Astrocyte of the hippocampus (primary cell): ENCODE measurements at regions not wholly inside any gene's neighbourhood (a gene's known extent, or its start where the extent isn't known, plus 50 kb on each side); places are given as distances from the start of the nearest gene placed in this dataset.
A peak's percentile ranks its signal among the peaks of the same experiment; 100 is the strongest.
"Not testable (repeated sequence)": the region's sequence is repeated elsewhere in the genome, so short reads cannot be mapped to it uniquely, and the experiment has no call there.

ENCODE experiments used
- DNase-seq: peaks from one replicate; pipeline ENCODE4 v3.0.0; 2011; ENCODE audit warnings: low read depth, low spot score

- DNase-seq: no peak
These were observed 490.0 kb downstream of the SUCLG1 start for GRCh38 chr2:83969085-83969484.

GRCh38 chr2:83967854-83968253, 491.2 kb downstream of the SUCLG1 start:
- DNase-seq: no peak

- not testable (repeated sequence) for DNase-seq
These were observed 492.1 kb downstream of the SUCLG1 start for GRCh38 chr2:83966946-83967345.

GRCh38 chr2:83961512-83961911, 497.6 kb downstream of the SUCLG1 start:
- no peak for DNase-seq

- no peak for DNase-seq
These were observed 498.7 kb downstream of the SUCLG1 start for GRCh38 chr2:83960371-83960770.

- peak; percentile 81 for DNase-seq
These were observed 499.8 kb downstream of the SUCLG1 start for GRCh38 chr2:83959266-83959665.

- DNase-seq: no peak
These were observed 502.1 kb downstream of the SUCLG1 start for GRCh38 chr2:83956991-83957390.

GRCh38 chr2:83953697-83954096, 505.4 kb downstream of the SUCLG1 start:
- DNase-seq: peak; percentile 47

- DNase-seq: no peak
These were observed 507.6 kb downstream of the SUCLG1 start for GRCh38 chr2:83951378-83951947.

- no peak for DNase-seq
These were observed 509.7 kb downstream of the SUCLG1 start for GRCh38 chr2:83949361-83949760.

- DNase-seq: peak; percentile 11
These were observed 514.9 kb downstream of the SUCLG1 start for GRCh38 chr2:83944191-83944590.

- DNase-seq: no peak
These were observed 515.8 kb downstream of the SUCLG1 start for GRCh38 chr2:83943265-83943664.

GRCh38 chr2:83941886-83942285, 517.2 kb downstream of the SUCLG1 start:
- DNase-seq: no peak

GRCh38 chr2:83933749-83934148, 525.3 kb downstream of the SUCLG1 start:
- DNase-seq: no peak

- no peak for DNase-seq
These were observed 535.5 kb downstream of the SUCLG1 start for GRCh38 chr2:83923531-83923930.

GRCh38 chr2:83916559-83916958, 542.5 kb downstream of the SUCLG1 start:
- no peak for DNase-seq

- no peak for DNase-seq
These were observed 543.7 kb downstream of the SUCLG1 start for GRCh38 chr2:83915381-83915780.

GRCh38 chr2:83908750-83909149, 550.3 kb downstream of the SUCLG1 start:
- no peak for DNase-seq

- no peak for DNase-seq
These were observed 557.8 kb downstream of the SUCLG1 start for GRCh38 chr2:83901317-83901716.

GRCh38 chr2:83900862-83901261, 558.2 kb downstream of the SUCLG1 start:
- DNase-seq: peak; percentile 61

GRCh38 chr2:83899271-83899670, 559.8 kb downstream of the SUCLG1 start:
- DNase-seq: no peak

GRCh38 chr2:83894976-83895375, 564.1 kb downstream of the SUCLG1 start:
- DNase-seq: no peak

- no peak for DNase-seq
These were observed 571.3 kb downstream of the SUCLG1 start for GRCh38 chr2:83887757-83888156.

GRCh38 chr2:83879127-83879526, 580.0 kb downstream of the SUCLG1 start:
- DNase-seq: no peak
